Gastrocnemius medialis (tissue), 4 donors: ENCODE measurements at regions not wholly inside any gene's neighbourhood (a gene's known extent, or its start where the extent isn't known, plus 50 kb on each side); places are given as distances from the start of the nearest gene placed in this dataset.

Experiments used
- POLR2A ChIP-seq, 2 donors: fragments of 450-650 bp; IDR thresholded peaks; one replicate each; pipeline ENCODE4 v1.6.1; 2017; ENCODE audit warnings: antibody characterized with exemption in 2 of 2, mild to moderate bottlenecking in 2 of 2, moderate library complexity in 2 of 2
- TF ChIP-seq, protein P1 (sequence below), 5 experiments: fragments of 450-650 bp in 3 of 5; fragments of 200-600 bp in 2 of 5; sonication (generic) in 2 of 5; IDR thresholded peaks in 4 of 5; conservative IDR thresholded peaks in 1 of 5; 1 replicate in 4 of 5; 2 replicates in 1 of 5; pipeline ENCODE4 v1.5.1; 2016 to 2019; ENCODE audit warnings: antibody characterized with exemption in 5 of 5, mild to moderate bottlenecking in 3 of 5, moderate library complexity in 3 of 5

DNA sequence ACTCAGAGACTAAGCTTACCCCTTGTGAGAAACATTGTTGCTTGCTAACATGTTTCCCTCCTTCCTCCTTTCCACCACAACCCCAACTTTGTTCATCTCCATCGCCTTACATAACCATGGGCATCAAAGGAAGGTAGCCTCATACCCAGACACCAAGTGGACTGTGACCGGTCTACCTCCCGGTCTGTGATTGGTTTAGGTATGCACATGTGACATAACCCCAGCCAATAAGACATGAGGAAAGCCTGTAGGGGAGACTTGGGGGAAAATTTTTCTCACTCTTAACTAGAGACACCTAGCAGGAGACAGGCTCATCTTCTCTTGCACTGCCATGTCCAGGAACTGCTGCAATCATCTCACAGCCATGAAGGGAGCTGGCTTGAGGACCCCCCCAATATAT is 120.7 kb downstream of the CDC7 start:
- no peak for TF ChIP-seq POLR2A (IDR thresholded peaks at IDR 0.05)
- TF ChIP-seq, protein P1, sequence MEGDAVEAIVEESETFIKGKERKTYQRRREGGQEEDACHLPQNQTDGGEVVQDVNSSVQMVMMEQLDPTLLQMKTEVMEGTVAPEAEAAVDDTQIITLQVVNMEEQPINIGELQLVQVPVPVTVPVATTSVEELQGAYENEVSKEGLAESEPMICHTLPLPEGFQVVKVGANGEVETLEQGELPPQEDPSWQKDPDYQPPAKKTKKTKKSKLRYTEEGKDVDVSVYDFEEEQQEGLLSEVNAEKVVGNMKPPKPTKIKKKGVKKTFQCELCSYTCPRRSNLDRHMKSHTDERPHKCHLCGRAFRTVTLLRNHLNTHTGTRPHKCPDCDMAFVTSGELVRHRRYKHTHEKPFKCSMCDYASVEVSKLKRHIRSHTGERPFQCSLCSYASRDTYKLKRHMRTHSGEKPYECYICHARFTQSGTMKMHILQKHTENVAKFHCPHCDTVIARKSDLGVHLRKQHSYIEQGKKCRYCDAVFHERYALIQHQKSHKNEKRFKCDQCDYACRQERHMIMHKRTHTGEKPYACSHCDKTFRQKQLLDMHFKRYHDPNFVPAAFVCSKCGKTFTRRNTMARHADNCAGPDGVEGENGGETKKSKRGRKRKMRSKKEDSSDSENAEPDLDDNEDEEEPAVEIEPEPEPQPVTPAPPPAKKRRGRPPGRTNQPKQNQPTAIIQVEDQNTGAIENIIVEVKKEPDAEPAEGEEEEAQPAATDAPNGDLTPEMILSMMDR (IDR thresholded peaks at IDR 0.05 in 4 of 5, conservative IDR thresholded peaks at IDR 0.05 in 1 of 5), result no peak
